Endothelial cell of umbilical vein (primary cell): ENCODE measurements at regions not wholly inside any gene's neighbourhood (a gene's known extent, or its start where the extent isn't known, plus 50 kb on each side); places are given as distances from the start of the nearest gene placed in this dataset.

ENCODE experiments used
- BruUV-seq: library from RNA; stranded (reverse); fragments of 400-500 nt; replicated peaks from 2 replicates; lab custom pipeline; 2021; lab: Mats Ljungman, UMichigan
- CTCF ChIA-PET: fragments of 300-600, 350-600 bp; sonication (Branson Sonifier 250); formaldehyde crosslinking; loops from one replicate; lab custom pipeline; 2021; ENCODE audit warnings: antibody characterized with exemption, inconsistent platforms; lab: Charles Lee
- POLR2A ChIA-PET: fragments of 300-600, 350-600 bp; sonication (Branson Sonifier 250); formaldehyde crosslinking; loops from one replicate; lab custom pipeline; 2021; ENCODE audit warnings: antibody characterized with exemption, inconsistent platforms; lab: Charles Lee
- DNase-seq: peaks from one replicate; pipeline ENCODE4 v3.0.0-alpha.2; 2011; ENCODE audit warnings: low read depth, low spot score
- FAIRE-seq: peaks from 2 replicates; lab custom pipeline; 2011; peaks lifted over from hg19 to GRCh38; lab: Jason Lieb, UNC
- H2AFZ ChIP-seq: 2 replicates; pipeline ENCODE4 v1.6.0; 2012; ENCODE audit warnings: low read depth, low read length, control low read depth, inconsistent platforms
- H3K27ac ChIP-seq: 2 replicates; pipeline ENCODE4 v1.5.1; 2011; ENCODE audit warnings: low read depth, mild to moderate bottlenecking, control low read depth, low read length, moderate library complexity; ENCODE audit not compliant: insufficient read depth
- H3K27me3 ChIP-seq, 2 experiments: 2 replicates each; pipeline versions ENCODE4 v1.6.0 to v1.6.1; 2011; ENCODE audit warnings: low read length in 2 of 2, mixed read lengths in 1 of 2; ENCODE audit not compliant: control insufficient read depth in 2 of 2, insufficient read depth in 2 of 2
- H3K36me3 ChIP-seq, 2 experiments: 2 replicates in 1 of 2; 3 replicates in 1 of 2; pipeline ENCODE4 v1.5.1; 2011; ENCODE audit warnings: low read length in 2 of 2, mild to moderate bottlenecking in 1 of 2, moderate library complexity in 1 of 2; ENCODE audit not compliant: control insufficient read depth in 2 of 2, insufficient read depth in 2 of 2; ENCODE audit errors: extremely low read depth in 1 of 2
- H3K4me1 ChIP-seq: 3 replicates; pipeline ENCODE4 v1.5.1; 2011; ENCODE audit warnings: mild to moderate bottlenecking, low read length; ENCODE audit not compliant: control insufficient read depth, insufficient read depth; ENCODE audit errors: extremely low read depth
- H3K4me2 ChIP-seq: 2 replicates; pipeline ENCODE4 v1.6.1; 2011; ENCODE audit warnings: low read length, control low read depth, mixed read lengths; ENCODE audit not compliant: insufficient read depth
- H3K4me3 ChIP-seq, 3 experiments: fragments of 200-600 bp in 1 of 3; sonication (generic), shearing (Covaris generic) in 1 of 3; replicated peaks in 1 of 3; 2 replicates each; pipeline ENCODE4 v1.5.1; 2011 to 2016; ENCODE audit warnings: control low read depth in 3 of 3, low read length in 3 of 3, mild to moderate bottlenecking in 2 of 3, inconsistent platforms in 1 of 3, low read depth in 1 of 3, moderate library complexity in 1 of 3; ENCODE audit not compliant: insufficient read depth in 1 of 3
- H3K79me2 ChIP-seq: 2 replicates; pipeline ENCODE4 v1.6.0; 2012; ENCODE audit warnings: low read length, inconsistent platforms; ENCODE audit not compliant: control insufficient read depth, insufficient read depth
- H3K9ac ChIP-seq: replicated peaks from 2 replicates; pipeline ENCODE3; 2011; ENCODE audit warnings: low read length, control low read depth; ENCODE audit not compliant: insufficient read depth; ENCODE audit errors: extremely low read depth
- H3K9me1 ChIP-seq: replicated peaks from 3 replicates; pipeline ENCODE4 v1.6.0; 2011; ENCODE audit warnings: mild to moderate bottlenecking, low read length; ENCODE audit not compliant: control insufficient read depth, insufficient read depth; ENCODE audit errors: extremely low read depth
- H3K9me3 ChIP-seq: replicated peaks from 2 replicates; pipeline ENCODE4 v1.5.1; 2012; ENCODE audit warnings: low read length, inconsistent platforms; ENCODE audit not compliant: control insufficient read depth, insufficient read depth
- H4K20me1 ChIP-seq: replicated peaks from 2 replicates; pipeline ENCODE3; 2011; ENCODE audit warnings: mild to moderate bottlenecking, low read length; ENCODE audit not compliant: control insufficient read depth, insufficient read depth; ENCODE audit errors: extremely low read depth
- EZH2 ChIP-seq: IDR thresholded peaks from 2 replicates; pipeline ENCODE4 v1.6.1; 2012; ENCODE audit warnings: borderline replicate concordance, low read depth, mild to moderate bottlenecking, moderate library complexity, low read length, inconsistent platforms; ENCODE audit not compliant: severe bottlenecking
- FOS ChIP-seq: IDR thresholded peaks from 2 replicates; pipeline ENCODE4 v1.6.1; 2011; ENCODE audit warnings: mild to moderate bottlenecking, low read length, moderate library complexity, borderline replicate concordance; ENCODE audit not compliant: insufficient read depth
- GATA2 ChIP-seq: IDR thresholded peaks from 2 replicates; pipeline ENCODE4 v1.7.0; 2011; ENCODE audit warnings: low read depth, mild to moderate bottlenecking, moderate library complexity, mixed read lengths, low read length; ENCODE audit not compliant: insufficient read length, insufficient read depth
- MYC ChIP-seq: IDR thresholded peaks from one replicate; pipeline ENCODE4 v1.6.1; 2011; ENCODE audit warnings: mild to moderate bottlenecking, low read depth, low read length
- POLR2A ChIP-seq: IDR thresholded peaks from 2 replicates; pipeline ENCODE4 v1.6.1; 2012; ENCODE audit warnings: low read depth, mild to moderate bottlenecking, control low read depth, low read length
- POLR2AphosphoS5 ChIP-seq: IDR thresholded peaks from 2 replicates; pipeline ENCODE4 v1.6.1; 2012; ENCODE audit warnings: low read depth, mild to moderate bottlenecking, control low read depth, low read length, moderate library complexity; ENCODE audit not compliant: insufficient read depth
- dilution Hi-C: fragments of 300-500 bp; cut with MboI; formaldehyde crosslinking; loops from one replicate; pipeline ENCODE4 v1.15.0; 2019; ENCODE audit warnings: low sequenced_read_pairs; ENCODE audit not compliant: extremely low pct_ligation_motif_present
- intact Hi-C: fragments of 100-400 bp; cut with micrococcal nuclease; formaldehyde crosslinking; loops from one replicate; pipeline ENCODE4 v1.10.0; 2022

DNA sequence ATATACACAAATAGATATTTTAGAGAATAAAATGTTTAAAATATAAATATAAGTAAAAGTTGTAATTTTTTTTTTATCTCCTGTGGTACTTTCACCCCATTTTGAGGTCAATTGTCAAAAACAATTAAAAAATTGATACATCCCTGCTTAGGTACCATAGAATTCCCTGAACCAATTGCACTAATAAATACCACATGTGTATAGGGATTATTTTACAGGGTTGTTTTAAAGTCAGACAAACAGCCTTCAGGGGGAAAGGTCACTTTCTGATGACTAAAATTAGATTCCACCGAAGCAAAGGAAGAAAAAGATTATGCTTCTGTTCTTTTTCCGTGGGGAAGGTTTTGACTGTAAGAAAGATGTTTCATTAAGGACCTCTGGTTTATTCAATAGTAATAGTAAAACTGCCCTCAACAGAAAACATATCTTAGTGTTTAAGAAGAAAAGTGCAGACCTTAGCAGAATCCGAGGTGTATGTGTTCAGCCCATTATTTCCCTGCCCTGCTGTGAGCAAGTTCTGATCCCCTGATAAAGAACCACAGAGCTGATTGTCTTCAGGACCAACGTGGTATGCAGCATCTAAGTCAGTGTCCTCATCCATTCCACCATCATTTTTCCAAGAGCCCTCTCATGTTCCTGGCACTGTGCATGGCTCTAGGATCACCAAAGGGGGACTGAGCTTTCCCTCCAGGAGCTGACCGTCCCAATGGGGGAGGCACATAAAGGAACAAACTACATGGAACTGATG, 132.9 kb upstream of the IL12A start:
- FAIRE-seq (peak; percentile 52), DNase-seq (peak; percentile 59)
- Histone ChIP-seq H3K4me1 (peaks cover 88% of the 10 kb centered on the region), H3K4me3 (no peak overlapping the region), H3K27me3 (no peaks in the 10 kb centered on the region), H4K20me1 (no peaks in the 10 kb centered on the region), H3K9me1 (no peaks in the 10 kb centered on the region), H2AFZ (no peak overlapping the region), H3K27ac (peak overlapping the region; percentile 97), H3K9me3 (no peaks in the 10 kb centered on the region), H3K4me2 (peak overlapping the region; percentile 66), H3K9ac (peak overlapping the region; percentile 85), H3K79me2 (peaks cover 55% of the 10 kb centered on the region), H3K36me3 (no peaks in the 10 kb centered on the region)
- dilution Hi-C loops = no loop called here
- intact Hi-C loops = loop anchor here (1.0 to 10.0 kb wide), 2 partner anchors 17 to 549 kb away; no protein-coding TSS in a partner anchor
- ChIA-PET CTCF (interaction anchor here (0.6 to 9.7 kb wide), 11 partner anchors 10 to 591 kb away, joined by 3 to 145 read pairs (median 15); partner anchors contain the start of gene SCHIP1), POLR2A (interaction anchor here (1.2 to 6.2 kb wide), 5 partner anchors 16 to 28 kb away, joined by 3 to 53 read pairs (median 8); no protein-coding TSS in a partner anchor)
- no TSS peak for BruUV-seq
- TF ChIP-seq GATA2 (peak; percentile 15), EZH2 (no peak)

DNA sequence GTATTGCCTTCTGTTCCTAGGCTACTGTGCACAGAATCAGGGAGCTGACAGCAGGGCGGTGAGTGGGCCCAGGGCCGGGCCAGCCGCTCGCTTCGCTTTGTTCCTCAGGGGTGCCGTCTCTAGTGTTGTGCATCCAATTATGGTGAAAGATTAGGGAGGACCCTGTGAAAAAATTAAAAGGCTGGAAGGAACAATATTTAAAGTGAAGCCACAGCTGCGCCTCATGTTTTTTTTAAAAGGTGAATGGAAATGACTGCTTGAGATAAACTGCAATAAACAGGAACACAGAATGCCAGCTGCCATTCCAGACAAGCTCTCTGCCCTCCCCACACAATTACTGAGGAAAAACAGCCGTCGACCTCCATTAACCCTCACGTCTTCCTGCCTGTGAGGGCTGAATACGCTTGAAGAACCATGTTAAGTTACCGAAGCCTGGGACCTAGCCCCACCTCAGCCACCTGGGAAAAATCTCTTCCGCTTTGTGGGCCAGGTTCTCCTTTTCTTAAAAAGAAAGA, 132.0 kb upstream of the IL12A start:
- TF ChIP-seq MYC = no peak
- peak; percentile 56 for TF ChIP-seq GATA2
- peak; percentile 82 for TF ChIP-seq POLR2AphosphoS5
- TF ChIP-seq FOS = no peak
- TF ChIP-seq POLR2A = peak; percentile 77
- H2AFZ ChIP-seq = no peak overlapping the region
- H3K4me1 ChIP-seq = peaks cover 93% of the 10 kb centered on the region
- peak overlapping the region; percentile 85 for H3K9ac ChIP-seq
- H3K27me3 ChIP-seq = no peaks in the 10 kb centered on the region
- H3K9me3 ChIP-seq = no peaks in the 10 kb centered on the region
- H4K20me1 ChIP-seq = no peaks in the 10 kb centered on the region
- dilution Hi-C loops = no loop called here
- no TSS peak for BruUV-seq
- POLR2A ChIA-PET = interaction anchor here (1.0 to 6.2 kb wide), 5 partner anchors 15 to 32 kb away, joined by 3 to 53 read pairs (median 5); no protein-coding TSS in a partner anchor
- H3K36me3 ChIP-seq = no peaks in the 10 kb centered on the region
- CTCF ChIA-PET = interaction anchor here (0.6 to 9.7 kb wide), 10 partner anchors 9 to 591 kb away, joined by 3 to 74 read pairs (median 6); no protein-coding TSS in a partner anchor
- intact Hi-C loops = loop anchor here (1.0 to 10.0 kb wide), 2 partner anchors 16 to 548 kb away; no protein-coding TSS in a partner anchor
- H3K4me3 ChIP-seq = no peak overlapping the region
- H3K4me2 ChIP-seq = peak overlapping the region; percentile 66
- H3K9me1 ChIP-seq = no peaks in the 10 kb centered on the region
- DNase-seq = peak; percentile 97
- H3K27ac ChIP-seq = peak overlapping the region; percentile 97
- peaks cover 55% of the 10 kb centered on the region for H3K79me2 ChIP-seq
- FAIRE-seq = peak; percentile 71
